ENCODE measurements at regions not wholly inside any gene's neighbourhood (a gene's known extent, or its start where the extent isn't known, plus 50 kb on each side); places are given as distances from the start of the nearest gene placed in this dataset.
"Not testable (repeated sequence)": the region's sequence is repeated elsewhere in the genome, so short reads cannot be mapped to it uniquely, and the experiment has no call there.

- Histone ChIP-seq H3K9me3 (ENCODE audit: control insufficient read depth, insufficient read depth, low read length) (peaks cover 3% of the 10 kb centered on the region; the same call in 1 of the 2 replicates), H3K4me1 (ENCODE audit: control insufficient read depth, insufficient read depth, low read length) (peaks cover 19% of the 10 kb centered on the region), H3K4me3 (ENCODE audit: low read depth, low read length) (no peak overlapping the region), H3K9ac (ENCODE audit: low read depth, low read length) (no peak overlapping the region), H3K36me3 (ENCODE audit: control insufficient read depth, insufficient read depth, low read length) (no peaks in the 10 kb centered on the region), H3K27ac (ENCODE audit: low read depth, low read length) (no peak overlapping the region), H3K27me3 (ENCODE audit: control insufficient read depth, insufficient read depth, low read length) (no peaks in the 10 kb centered on the region)
Observed at GRCh38 chr5:2534251-2534650, 217.2 kb downstream of the IRX2 start.

DNA sequence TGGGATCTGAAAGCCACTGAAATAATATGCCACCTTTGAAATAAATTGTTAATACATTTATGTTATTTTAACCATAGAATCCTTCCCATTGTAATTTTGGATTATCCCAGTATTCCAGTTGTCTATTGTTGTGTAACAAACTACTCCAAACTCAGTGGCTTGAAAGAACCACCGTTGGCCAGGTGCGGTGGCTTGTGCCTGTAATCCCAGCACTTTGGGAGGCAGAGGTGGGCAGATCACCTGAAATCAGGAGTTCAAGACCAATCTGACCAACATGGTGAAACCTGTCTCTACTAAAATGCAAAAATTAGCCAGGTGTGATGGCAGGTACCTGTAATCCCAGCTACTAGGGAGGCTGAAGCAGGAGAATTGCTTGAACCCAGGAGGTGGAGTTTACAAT lies 217.6 kb downstream of the IRX2 start:
- not testable (repeated sequence) for H3K36me3 ChIP-seq (ENCODE audit: control insufficient read depth, insufficient read depth, low read length); H3K27me3 ChIP-seq (ENCODE audit: control insufficient read depth, insufficient read depth, low read length); H3K27ac ChIP-seq (ENCODE audit: low read depth, low read length); H3K9ac ChIP-seq (ENCODE audit: low read depth, low read length); H3K9me3 ChIP-seq (ENCODE audit: control insufficient read depth, insufficient read depth, low read length); H3K4me3 ChIP-seq (ENCODE audit: low read depth, low read length)
- H3K4me1 ChIP-seq (ENCODE audit: control insufficient read depth, insufficient read depth, low read length), result peaks cover 19% of the 10 kb centered on the region

GRCh38 chr5:2532809-2533208 lies 218.7 kb downstream of the IRX2 start:
- Histone ChIP-seq H3K9me3 (ENCODE audit: control insufficient read depth, insufficient read depth, low read length) (peaks cover 3% of the 10 kb centered on the region; the same call in 1 of the 2 replicates), H3K9ac (ENCODE audit: low read depth, low read length) (no peak overlapping the region), H3K4me1 (ENCODE audit: control insufficient read depth, insufficient read depth, low read length) (peaks cover 12% of the 10 kb centered on the region), H3K4me3 (ENCODE audit: low read depth, low read length) (no peak overlapping the region), H3K36me3 (ENCODE audit: control insufficient read depth, insufficient read depth, low read length) (no peaks in the 10 kb centered on the region), H3K27ac (ENCODE audit: low read depth, low read length) (no peak overlapping the region), H3K27me3 (ENCODE audit: control insufficient read depth, insufficient read depth, low read length) (no peaks in the 10 kb centered on the region)

GRCh38 chr5:2531318-2531717 lies 220.2 kb downstream of the IRX2 start:
- Histone ChIP-seq H3K9me3 (ENCODE audit: control insufficient read depth, insufficient read depth, low read length) (peaks cover 3% of the 10 kb centered on the region; the same call in 1 of the 2 replicates), H3K4me1 (ENCODE audit: control insufficient read depth, insufficient read depth, low read length) (no peaks in the 10 kb centered on the region), H3K36me3 (ENCODE audit: control insufficient read depth, insufficient read depth, low read length) (no peaks in the 10 kb centered on the region), H3K9ac (ENCODE audit: low read depth, low read length) (no peak overlapping the region), H3K27me3 (ENCODE audit: control insufficient read depth, insufficient read depth, low read length) (no peaks in the 10 kb centered on the region), H3K4me3 (ENCODE audit: low read depth, low read length) (no peak overlapping the region), H3K27ac (ENCODE audit: low read depth, low read length) (no peak overlapping the region)

GRCh38 chr5:2530609-2531008 lies 220.9 kb downstream of the IRX2 start:
- no peaks in the 10 kb centered on the region for H3K27me3 ChIP-seq (ENCODE audit: control insufficient read depth, insufficient read depth, low read length)
- no peak overlapping the region for H3K4me3 ChIP-seq (ENCODE audit: low read depth, low read length)
- peaks cover 3% of the 10 kb centered on the region; the same call in 1 of the 2 replicates for H3K9me3 ChIP-seq (ENCODE audit: control insufficient read depth, insufficient read depth, low read length)
- no peak overlapping the region for H3K27ac ChIP-seq (ENCODE audit: low read depth, low read length)
- H3K36me3 ChIP-seq (ENCODE audit: control insufficient read depth, insufficient read depth, low read length), result no peaks in the 10 kb centered on the region
- H3K9ac ChIP-seq (ENCODE audit: low read depth, low read length), result no peak overlapping the region
- no peaks in the 10 kb centered on the region for H3K4me1 ChIP-seq (ENCODE audit: control insufficient read depth, insufficient read depth, low read length)

GRCh38 chr5:2529371-2530092 lies 221.9 kb downstream of the IRX2 start:
- Histone ChIP-seq H3K9ac (ENCODE audit: low read depth, low read length) (no peak overlapping the region), H3K36me3 (ENCODE audit: control insufficient read depth, insufficient read depth, low read length) (no peaks in the 10 kb centered on the region), H3K4me1 (ENCODE audit: control insufficient read depth, insufficient read depth, low read length) (no peaks in the 10 kb centered on the region), H3K27me3 (ENCODE audit: control insufficient read depth, insufficient read depth, low read length) (no peaks in the 10 kb centered on the region), H3K4me3 (ENCODE audit: low read depth, low read length) (no peak overlapping the region), H3K27ac (ENCODE audit: low read depth, low read length) (no peak overlapping the region), H3K9me3 (ENCODE audit: control insufficient read depth, insufficient read depth, low read length) (peaks cover 1% of the 10 kb centered on the region; the same call in 1 of the 2 replicates)

- Histone ChIP-seq H3K27me3 (ENCODE audit: control insufficient read depth, insufficient read depth, low read length) (no peaks in the 10 kb centered on the region), H3K4me1 (ENCODE audit: control insufficient read depth, insufficient read depth, low read length) (no peaks in the 10 kb centered on the region), H3K4me3 (ENCODE audit: low read depth, low read length) (no peak overlapping the region), H3K27ac (ENCODE audit: low read depth, low read length) (no peak overlapping the region), H3K9ac (ENCODE audit: low read depth, low read length) (no peak overlapping the region), H3K36me3 (ENCODE audit: control insufficient read depth, insufficient read depth, low read length) (no peaks in the 10 kb centered on the region), H3K9me3 (ENCODE audit: control insufficient read depth, insufficient read depth, low read length) (no peaks in the 10 kb centered on the region)
Observed at GRCh38 chr5:2525351-2525750, 226.1 kb downstream of the IRX2 start.

- Histone ChIP-seq H3K36me3 (ENCODE audit: control insufficient read depth, insufficient read depth, low read length) (no peaks in the 10 kb centered on the region), H3K27me3 (ENCODE audit: control insufficient read depth, insufficient read depth, low read length) (no peaks in the 10 kb centered on the region), H3K9ac (ENCODE audit: low read depth, low read length) (no peak overlapping the region), H3K4me3 (ENCODE audit: low read depth, low read length) (no peak overlapping the region), H3K9me3 (ENCODE audit: control insufficient read depth, insufficient read depth, low read length) (no peaks in the 10 kb centered on the region), H3K27ac (ENCODE audit: low read depth, low read length) (no peak overlapping the region), H3K4me1 (ENCODE audit: control insufficient read depth, insufficient read depth, low read length) (no peaks in the 10 kb centered on the region)
Observed at GRCh38 chr5:2524620-2525019, 226.9 kb downstream of the IRX2 start.

- Histone ChIP-seq H3K9ac (ENCODE audit: low read depth, low read length) (no peak overlapping the region), H3K36me3 (ENCODE audit: control insufficient read depth, insufficient read depth, low read length) (no peaks in the 10 kb centered on the region), H3K4me1 (ENCODE audit: control insufficient read depth, insufficient read depth, low read length) (no peaks in the 10 kb centered on the region), H3K27ac (ENCODE audit: low read depth, low read length) (no peak overlapping the region), H3K27me3 (ENCODE audit: control insufficient read depth, insufficient read depth, low read length) (no peaks in the 10 kb centered on the region), H3K9me3 (ENCODE audit: control insufficient read depth, insufficient read depth, low read length) (no peaks in the 10 kb centered on the region), H3K4me3 (ENCODE audit: low read depth, low read length) (no peak overlapping the region)
Observed at GRCh38 chr5:2523180-2523579, 228.3 kb downstream of the IRX2 start.

- Histone ChIP-seq H3K27ac (ENCODE audit: low read depth, low read length) (no peak overlapping the region), H3K36me3 (ENCODE audit: control insufficient read depth, insufficient read depth, low read length) (no peaks in the 10 kb centered on the region), H3K4me3 (ENCODE audit: low read depth, low read length) (no peak overlapping the region), H3K4me1 (ENCODE audit: control insufficient read depth, insufficient read depth, low read length) (no peaks in the 10 kb centered on the region), H3K9me3 (ENCODE audit: control insufficient read depth, insufficient read depth, low read length) (no peaks in the 10 kb centered on the region), H3K27me3 (ENCODE audit: control insufficient read depth, insufficient read depth, low read length) (no peaks in the 10 kb centered on the region), H3K9ac (ENCODE audit: low read depth, low read length) (no peak overlapping the region)
Observed at GRCh38 chr5:2522372-2522771, 229.1 kb downstream of the IRX2 start.

GRCh38 chr5:2519153-2519552 lies 232.3 kb downstream of the IRX2 start:
- Histone ChIP-seq H3K4me3 (ENCODE audit: low read depth, low read length) (no peak overlapping the region), H3K4me1 (ENCODE audit: control insufficient read depth, insufficient read depth, low read length) (no peaks in the 10 kb centered on the region), H3K9me3 (ENCODE audit: control insufficient read depth, insufficient read depth, low read length) (no peaks in the 10 kb centered on the region), H3K36me3 (ENCODE audit: control insufficient read depth, insufficient read depth, low read length) (no peaks in the 10 kb centered on the region), H3K27me3 (ENCODE audit: control insufficient read depth, insufficient read depth, low read length) (no peaks in the 10 kb centered on the region), H3K27ac (ENCODE audit: low read depth, low read length) (no peak overlapping the region), H3K9ac (ENCODE audit: low read depth, low read length) (no peak overlapping the region)
